ENCODE measurements at regions not wholly inside any gene's neighbourhood (a gene's known extent, or its start where the extent isn't known, plus 50 kb on each side); places are given as distances from the start of the nearest gene placed in this dataset.

DNA sequence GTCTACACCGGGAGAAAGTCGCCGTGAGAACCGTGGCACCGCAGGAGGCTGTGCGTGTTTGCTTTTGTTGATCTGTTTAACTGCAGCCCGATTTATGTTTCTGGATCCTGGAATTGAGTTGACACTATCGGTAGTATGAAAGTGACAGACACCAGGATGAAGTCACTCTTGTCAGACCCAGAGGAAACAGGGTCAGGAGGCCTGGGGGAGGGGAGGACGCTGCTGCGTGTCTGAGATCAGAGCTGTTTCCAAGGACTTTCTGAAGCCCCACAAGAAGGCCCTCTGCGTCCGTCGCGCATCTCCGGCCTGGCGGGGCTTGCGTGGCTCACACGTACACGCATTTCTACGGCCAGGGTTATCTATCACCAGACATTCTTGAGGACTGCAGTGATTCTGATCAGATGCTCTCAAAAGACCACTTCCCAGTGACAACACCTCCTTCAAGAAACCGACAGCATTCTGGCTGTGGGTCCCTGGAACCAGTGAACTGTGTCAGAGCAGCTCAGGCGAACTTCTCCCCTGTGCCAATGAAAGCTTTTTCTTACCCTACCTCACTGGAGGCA is 263.4 kb downstream of the ADGRD1 start (continued):
- TF ChIP-seq, protein P1, sequence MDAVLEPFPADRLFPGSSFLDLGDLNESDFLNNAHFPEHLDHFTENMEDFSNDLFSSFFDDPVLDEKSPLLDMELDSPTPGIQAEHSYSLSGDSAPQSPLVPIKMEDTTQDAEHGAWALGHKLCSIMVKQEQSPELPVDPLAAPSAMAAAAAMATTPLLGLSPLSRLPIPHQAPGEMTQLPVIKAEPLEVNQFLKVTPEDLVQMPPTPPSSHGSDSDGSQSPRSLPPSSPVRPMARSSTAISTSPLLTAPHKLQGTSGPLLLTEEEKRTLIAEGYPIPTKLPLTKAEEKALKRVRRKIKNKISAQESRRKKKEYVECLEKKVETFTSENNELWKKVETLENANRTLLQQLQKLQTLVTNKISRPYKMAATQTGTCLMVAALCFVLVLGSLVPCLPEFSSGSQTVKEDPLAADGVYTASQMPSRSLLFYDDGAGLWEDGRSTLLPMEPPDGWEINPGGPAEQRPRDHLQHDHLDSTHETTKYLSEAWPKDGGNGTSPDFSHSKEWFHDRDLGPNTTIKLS (IDR thresholded peaks at IDR 0.05; ENCODE audit: borderline replicate concordance, low read depth), result no peak
- no peak for TF ChIP-seq CBX5 (IDR thresholded peaks at IDR 0.05; ENCODE audit: borderline replicate concordance, low read depth)
- no peak for TF ChIP-seq GABPA (tag; conservative IDR thresholded peaks at IDR 0.05; ENCODE audit: low read depth)
- 0 out of 4 replicates have a peak, but pooled peaks of 1 of the 2 experiments have one; percentile 18 for TF ChIP-seq KDM1A (IDR thresholded peaks at IDR 0.05)
- TF ChIP-seq SMC3 (conservative IDR thresholded peaks at IDR 0.05; ENCODE audit: insufficient read depth, low read depth, low read length), result no peak
- TF ChIP-seq ZNF695 (CRISPR knock-in tag; IDR thresholded peaks at IDR 0.05), result no peak
- peak; percentile 63 for TF ChIP-seq HNRNPLL (IDR thresholded peaks at IDR 0.05; ENCODE audit: low read depth, low read length, poor library complexity, severe bottlenecking)
- TF ChIP-seq CREB1 (IDR thresholded peaks at IDR 0.05), result no peak
- TF ChIP-seq CREB1 (CRISPR knock-in tag; IDR thresholded peaks at IDR 0.05), result no peak
- no peak for TF ChIP-seq FOXJ2 (tag; IDR thresholded peaks at IDR 0.05)
- TF ChIP-seq, protein P2, sequence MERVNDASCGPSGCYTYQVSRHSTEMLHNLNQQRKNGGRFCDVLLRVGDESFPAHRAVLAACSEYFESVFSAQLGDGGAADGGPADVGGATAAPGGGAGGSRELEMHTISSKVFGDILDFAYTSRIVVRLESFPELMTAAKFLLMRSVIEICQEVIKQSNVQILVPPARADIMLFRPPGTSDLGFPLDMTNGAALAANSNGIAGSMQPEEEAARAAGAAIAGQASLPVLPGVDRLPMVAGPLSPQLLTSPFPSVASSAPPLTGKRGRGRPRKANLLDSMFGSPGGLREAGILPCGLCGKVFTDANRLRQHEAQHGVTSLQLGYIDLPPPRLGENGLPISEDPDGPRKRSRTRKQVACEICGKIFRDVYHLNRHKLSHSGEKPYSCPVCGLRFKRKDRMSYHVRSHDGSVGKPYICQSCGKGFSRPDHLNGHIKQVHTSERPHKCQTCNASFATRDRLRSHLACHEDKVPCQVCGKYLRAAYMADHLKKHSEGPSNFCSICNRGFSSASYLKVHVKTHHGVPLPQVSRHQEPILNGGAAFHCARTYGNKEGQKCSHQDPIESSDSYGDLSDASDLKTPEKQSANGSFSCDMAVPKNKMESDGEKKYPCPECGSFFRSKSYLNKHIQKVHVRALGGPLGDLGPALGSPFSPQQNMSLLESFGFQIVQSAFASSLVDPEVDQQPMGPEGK (CRISPR knock-in tag; IDR thresholded peaks at IDR 0.05; ENCODE audit: borderline replicate concordance), result no peak
- TF ChIP-seq ZNF589 (CRISPR knock-in tag; IDR thresholded peaks at IDR 0.05; ENCODE audit: low read depth), result no peak
- TF ChIP-seq, protein P3, sequence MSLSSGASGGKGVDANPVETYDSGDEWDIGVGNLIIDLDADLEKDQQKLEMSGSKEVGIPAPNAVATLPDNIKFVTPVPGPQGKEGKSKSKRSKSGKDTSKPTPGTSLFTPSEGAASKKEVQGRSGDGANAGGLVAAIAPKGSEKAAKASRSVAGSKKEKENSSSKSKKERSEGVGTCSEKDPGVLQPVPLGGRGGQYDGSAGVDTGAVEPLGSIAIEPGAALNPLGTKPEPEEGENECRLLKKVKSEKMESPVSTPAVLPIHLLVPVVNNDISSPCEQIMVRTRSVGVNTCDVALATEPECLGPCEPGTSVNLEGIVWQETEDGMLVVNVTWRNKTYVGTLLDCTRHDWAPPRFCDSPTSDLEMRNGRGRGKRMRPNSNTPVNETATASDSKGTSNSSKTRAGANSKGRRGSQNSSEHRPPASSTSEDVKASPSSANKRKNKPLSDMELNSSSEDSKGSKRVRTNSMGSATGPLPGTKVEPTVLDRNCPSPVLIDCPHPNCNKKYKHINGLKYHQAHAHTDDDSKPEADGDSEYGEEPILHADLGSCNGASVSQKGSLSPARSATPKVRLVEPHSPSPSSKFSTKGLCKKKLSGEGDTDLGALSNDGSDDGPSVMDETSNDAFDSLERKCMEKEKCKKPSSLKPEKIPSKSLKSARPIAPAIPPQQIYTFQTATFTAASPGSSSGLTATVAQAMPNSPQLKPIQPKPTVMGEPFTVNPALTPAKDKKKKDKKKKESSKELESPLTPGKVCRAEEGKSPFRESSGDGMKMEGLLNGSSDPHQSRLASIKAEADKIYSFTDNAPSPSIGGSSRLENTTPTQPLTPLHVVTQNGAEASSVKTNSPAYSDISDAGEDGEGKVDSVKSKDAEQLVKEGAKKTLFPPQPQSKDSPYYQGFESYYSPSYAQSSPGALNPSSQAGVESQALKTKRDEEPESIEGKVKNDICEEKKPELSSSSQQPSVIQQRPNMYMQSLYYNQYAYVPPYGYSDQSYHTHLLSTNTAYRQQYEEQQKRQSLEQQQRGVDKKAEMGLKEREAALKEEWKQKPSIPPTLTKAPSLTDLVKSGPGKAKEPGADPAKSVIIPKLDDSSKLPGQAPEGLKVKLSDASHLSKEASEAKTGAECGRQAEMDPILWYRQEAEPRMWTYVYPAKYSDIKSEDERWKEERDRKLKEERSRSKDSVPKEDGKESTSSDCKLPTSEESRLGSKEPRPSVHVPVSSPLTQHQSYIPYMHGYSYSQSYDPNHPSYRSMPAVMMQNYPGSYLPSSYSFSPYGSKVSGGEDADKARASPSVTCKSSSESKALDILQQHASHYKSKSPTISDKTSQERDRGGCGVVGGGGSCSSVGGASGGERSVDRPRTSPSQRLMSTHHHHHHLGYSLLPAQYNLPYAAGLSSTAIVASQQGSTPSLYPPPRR (CRISPR knock-in tag; IDR thresholded peaks at IDR 0.05; ENCODE audit: borderline replicate concordance), result no peak
- peak; percentile 48; the same call in 1 of the 2 replicates for TF ChIP-seq SMARCE1 (IDR thresholded peaks at IDR 0.05)
- TF ChIP-seq MIER1 (IDR thresholded peaks at IDR 0.05; ENCODE audit: low read depth), result no peak
- no peak for TF ChIP-seq YY1 (IDR thresholded peaks at IDR 0.05; ENCODE audit: borderline replicate concordance in 1 of 3, control insufficient read depth in 1 of 3, extremely low read depth in 1 of 3, insufficient read depth in 3 of 3, insufficient read length in 1 of 3, insufficient replicate concordance in 2 of 3, low read depth in 1 of 3, low read length in 2 of 3)
- TF ChIP-seq TRIM24 (IDR thresholded peaks at IDR 0.05), result no peak
- TF ChIP-seq, protein P4, sequence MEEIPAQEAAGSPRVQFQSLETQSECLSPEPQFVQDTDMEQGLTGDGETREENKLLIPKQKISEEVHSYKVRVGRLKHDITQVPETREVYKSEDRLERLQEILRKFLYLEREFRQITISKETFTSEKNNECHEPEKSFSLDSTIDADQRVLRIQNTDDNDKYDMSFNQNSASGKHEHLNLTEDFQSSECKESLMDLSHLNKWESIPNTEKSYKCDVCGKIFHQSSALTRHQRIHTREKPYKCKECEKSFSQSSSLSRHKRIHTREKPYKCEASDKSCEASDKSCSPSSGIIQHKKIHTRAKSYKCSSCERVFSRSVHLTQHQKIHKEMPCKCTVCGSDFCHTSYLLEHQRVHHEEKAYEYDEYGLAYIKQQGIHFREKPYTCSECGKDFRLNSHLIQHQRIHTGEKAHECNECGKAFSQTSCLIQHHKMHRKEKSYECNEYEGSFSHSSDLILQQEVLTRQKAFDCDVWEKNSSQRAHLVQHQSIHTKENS (CRISPR knock-in tag; IDR thresholded peaks at IDR 0.05), result no peak
- no peak for TF ChIP-seq HDAC6 (IDR thresholded peaks at IDR 0.05; ENCODE audit: low read depth, low read length)
